Spinal cord (tissue), 9 donors: ENCODE measurements at regions not wholly inside any gene's neighbourhood (a gene's known extent, or its start where the extent isn't known, plus 50 kb on each side); places are given as distances from the start of the nearest gene placed in this dataset.

Source experiments
- DNase-seq, 6 donors: peaks; one replicate each; pipeline versions ENCODE4 v3.0.0 to v3.0.0-alpha.2; 2013 to 2015; ENCODE audit warnings: low spot score in 6 of 6, low read depth in 4 of 6
- H3K27ac ChIP-seq: one replicate; pipeline ENCODE4 v1.5.1; 2013; ENCODE audit warnings: low read depth, low read length, control low read depth
- H3K27me3 ChIP-seq: one replicate; pipeline ENCODE4 v1.6.1; 2013; ENCODE audit warnings: low read length; ENCODE audit not compliant: control insufficient read depth, insufficient read depth
- H3K36me3 ChIP-seq: one replicate; pipeline ENCODE4 v1.6.1; 2013; ENCODE audit warnings: low read length; ENCODE audit not compliant: control insufficient read depth, insufficient read depth
- H3K4me1 ChIP-seq: one replicate; pipeline ENCODE4 v1.6.1; 2013; ENCODE audit warnings: low read length; ENCODE audit not compliant: control insufficient read depth, insufficient read depth
- H3K4me3 ChIP-seq: one replicate; pipeline ENCODE4 v1.5.1; 2013; ENCODE audit warnings: low read depth, low read length, control low read depth
- H3K9me3 ChIP-seq: one replicate; pipeline ENCODE4 v1.6.1; 2013; ENCODE audit warnings: low read length; ENCODE audit not compliant: control insufficient read depth, insufficient read depth
- WGBS: methylation state at CpG from one replicate; pipeline ENCODE4 v1.1.5; 2013; ENCODE audit warnings: missing lambda C conversion rate; ENCODE audit not compliant: insufficient coverage; 5-methylcytosine and 5-hydroxymethylcytosine counted together
- donor health status: healthy.

GRCh38 chr5:116702776-116703175 lies 128.2 kb upstream of the SEMA6A start:
- H3K9me3 ChIP-seq: no peaks in the 10 kb centered on the region
- DNase-seq: no peak
- no peaks in the 10 kb centered on the region for H3K4me1 ChIP-seq
- no peak overlapping the region for H3K4me3 ChIP-seq
- H3K27ac ChIP-seq: no peak overlapping the region
- H3K36me3 ChIP-seq: no peaks in the 10 kb centered on the region
- H3K27me3 ChIP-seq: no peaks in the 10 kb centered on the region
- WGBS: no CpG with 5 or more reads among the region's 1 CpG

DNA sequence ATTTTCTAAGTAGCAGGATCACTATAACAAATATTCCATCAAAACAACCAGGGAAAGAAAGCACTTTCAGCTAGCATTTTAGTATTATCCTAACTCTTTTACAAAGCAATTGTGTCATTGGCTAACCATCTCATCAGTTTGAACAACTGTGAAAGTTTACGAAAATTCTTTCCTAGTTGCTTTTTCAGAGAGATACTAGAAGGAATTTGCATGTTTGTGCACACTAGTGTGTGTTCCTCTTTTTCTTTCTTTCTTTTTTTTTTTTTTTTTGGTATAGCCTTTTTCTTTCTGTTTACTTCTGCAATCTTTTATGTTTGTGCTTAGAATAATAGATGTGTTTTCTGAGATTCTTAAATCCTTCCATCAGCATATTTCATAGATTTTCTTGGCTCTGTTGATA lies 124.7 kb upstream of the SEMA6A start:
- no CpG with 5 or more reads among the region's 1 CpG for WGBS
- Histone ChIP-seq H3K4me1 (no peaks in the 10 kb centered on the region), H3K9me3 (no peaks in the 10 kb centered on the region), H3K27me3 (no peaks in the 10 kb centered on the region), H3K36me3 (no peaks in the 10 kb centered on the region), H3K4me3 (no peak overlapping the region), H3K27ac (no peak overlapping the region)
- no peak for DNase-seq

GRCh38 chr5:116696366-116696765 lies 121.7 kb upstream of the SEMA6A start:
- Histone ChIP-seq H3K27me3 (no peaks in the 10 kb centered on the region), H3K4me1 (no peaks in the 10 kb centered on the region), H3K9me3 (no peaks in the 10 kb centered on the region), H3K27ac (no peak overlapping the region), H3K36me3 (no peaks in the 10 kb centered on the region), H3K4me3 (no peak overlapping the region)
- WGBS: 18% methylated on average over 3 of the region's 5 CpGs
- peak in 2 of 6 donors; percentile 49 to 53 for DNase-seq

GRCh38 chr5:116695681-116696080 lies 121.1 kb upstream of the SEMA6A start:
- no peaks in the 10 kb centered on the region for H3K9me3 ChIP-seq
- H3K27me3 ChIP-seq: no peaks in the 10 kb centered on the region
- H3K27ac ChIP-seq: no peak overlapping the region
- no peak overlapping the region for H3K4me3 ChIP-seq
- no peak for DNase-seq
- WGBS: no CpG with 5 or more reads among the region's 3 CpGs
- no peaks in the 10 kb centered on the region for H3K36me3 ChIP-seq
- H3K4me1 ChIP-seq: no peaks in the 10 kb centered on the region

DNA sequence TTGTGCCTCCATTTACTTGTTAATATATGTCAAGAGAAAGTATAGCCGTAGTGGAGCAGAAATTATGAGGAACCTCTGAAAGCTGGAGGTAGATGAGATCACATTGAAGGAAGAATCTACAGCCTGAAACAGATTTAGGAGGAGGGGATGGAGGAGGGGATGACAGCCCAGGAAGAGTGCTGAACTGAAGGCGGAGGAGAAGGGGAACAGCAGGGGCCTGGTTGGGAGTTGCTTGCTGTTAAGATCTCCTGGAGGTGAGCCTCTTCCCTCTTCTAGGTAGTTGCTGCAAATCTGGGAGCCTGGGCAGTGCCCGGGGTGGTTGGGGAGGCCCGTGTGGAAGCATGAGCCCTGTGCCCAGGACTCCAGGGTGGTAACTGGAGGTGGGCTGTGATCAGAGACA lies 111.8 kb upstream of the SEMA6A start:
- Histone ChIP-seq H3K4me3 (no peak overlapping the region), H3K27me3 (no peaks in the 10 kb centered on the region), H3K27ac (no peak overlapping the region), H3K9me3 (no peaks in the 10 kb centered on the region), H3K4me1 (peaks cover 3% of the 10 kb centered on the region), H3K36me3 (no peaks in the 10 kb centered on the region)
- 91% methylated on average over 2 of the region's 4 CpGs for WGBS
- no peak for DNase-seq

DNA sequence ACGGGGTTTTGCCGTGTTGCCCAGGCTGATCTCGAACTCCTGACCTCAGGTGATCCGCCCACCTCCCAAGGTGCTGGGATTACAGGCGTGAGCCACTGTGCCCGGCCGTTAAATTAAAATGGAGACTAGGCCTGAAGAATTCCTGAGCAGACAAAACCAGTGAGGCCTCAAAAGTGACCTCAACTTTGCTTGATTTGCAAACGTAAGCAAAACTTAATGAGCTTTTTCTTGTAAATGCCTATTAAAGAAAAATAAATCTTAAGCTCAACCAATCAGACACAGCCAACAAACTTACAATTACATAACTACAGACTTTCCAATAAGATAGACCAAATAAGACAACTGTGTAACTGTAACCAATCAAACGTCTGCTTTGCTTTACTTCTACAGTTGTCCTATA lies 111.3 kb upstream of the SEMA6A start:
- WGBS: 98% methylated on average over 7 of the region's 9 CpGs
- Histone ChIP-seq H3K4me1 (peaks cover 3% of the 10 kb centered on the region), H3K27ac (no peak overlapping the region), H3K4me3 (no peak overlapping the region), H3K36me3 (no peaks in the 10 kb centered on the region), H3K27me3 (no peaks in the 10 kb centered on the region), H3K9me3 (no peaks in the 10 kb centered on the region)
- no peak for DNase-seq

GRCh38 chr5:116685069-116685468 lies 110.4 kb upstream of the SEMA6A start:
- H3K27ac ChIP-seq: no peak overlapping the region
- 100% methylated on average over 2 of the region's 6 CpGs for WGBS
- DNase-seq: no peak
- H3K27me3 ChIP-seq: no peaks in the 10 kb centered on the region
- H3K36me3 ChIP-seq: no peaks in the 10 kb centered on the region
- H3K9me3 ChIP-seq: no peaks in the 10 kb centered on the region
- no peak overlapping the region for H3K4me3 ChIP-seq
- peaks cover 3% of the 10 kb centered on the region for H3K4me1 ChIP-seq

- no peaks in the 10 kb centered on the region for H3K27me3 ChIP-seq
- no peak for DNase-seq
- H3K4me1 ChIP-seq: peaks cover 3% of the 10 kb centered on the region
- H3K4me3 ChIP-seq: no peak overlapping the region
- H3K36me3 ChIP-seq: no peaks in the 10 kb centered on the region
- 90% methylated on average over 3 of the region's 7 CpGs for WGBS
- no peak overlapping the region for H3K27ac ChIP-seq
- H3K9me3 ChIP-seq: no peaks in the 10 kb centered on the region
Observed at GRCh38 chr5:116681334-116682013, 106.9 kb upstream of the SEMA6A start.

- Histone ChIP-seq H3K4me3 (no peak overlapping the region), H3K4me1 (no peaks in the 10 kb centered on the region), H3K27ac (peak overlapping the region; percentile 71), H3K36me3 (no peaks in the 10 kb centered on the region), H3K9me3 (no peaks in the 10 kb centered on the region), H3K27me3 (no peaks in the 10 kb centered on the region)
- WGBS: no CpG with 5 or more reads among the region's 4 CpGs
- DNase-seq: no peak
Observed at GRCh38 chr5:116675626-116675910, 100.9 kb upstream of the SEMA6A start.

- H3K4me3 ChIP-seq: no peak overlapping the region
- H3K27ac ChIP-seq: peak overlapping the region; percentile 71
- H3K4me1 ChIP-seq: no peaks in the 10 kb centered on the region
- no peaks in the 10 kb centered on the region for H3K27me3 ChIP-seq
- no peaks in the 10 kb centered on the region for H3K36me3 ChIP-seq
- WGBS: no CpG with 5 or more reads among the region's 6 CpGs
- DNase-seq: peak in 2 of 6 donors; percentile 85 to 87
- no peaks in the 10 kb centered on the region for H3K9me3 ChIP-seq
Observed at GRCh38 chr5:116674881-116675625, 100.4 kb upstream of the SEMA6A start.
